ENCODE measurements at regions not wholly inside any gene's neighbourhood (a gene's known extent, or its start where the extent isn't known, plus 50 kb on each side); places are given as distances from the start of the nearest gene placed in this dataset.

DNA sequence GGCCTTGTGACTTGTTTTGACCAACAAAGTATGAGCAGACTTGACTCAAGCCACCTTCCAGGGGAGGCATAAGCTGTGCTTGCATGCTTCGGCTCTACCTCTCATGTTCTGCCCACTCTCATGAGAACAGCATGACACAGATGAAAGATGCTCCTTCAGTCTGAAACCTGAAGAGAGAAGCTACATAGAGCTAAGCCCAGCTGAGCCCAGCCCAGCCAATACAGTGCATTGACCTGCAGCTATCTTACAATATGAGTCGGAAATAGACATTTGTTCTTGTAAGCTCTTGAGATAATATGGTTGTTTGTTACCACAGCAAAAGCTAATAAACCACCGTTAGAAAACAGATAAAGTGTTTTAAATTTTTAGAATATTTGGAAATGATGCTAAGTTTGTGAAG, 426.7 kb upstream of the PKDCC start:
- H3K4me2 ChIP-seq (replicated peaks; ENCODE audit: extremely low read depth, low read length, poor library complexity, severe bottlenecking), result no peak overlapping the region
- DNase-seq, result no peak
- no peak overlapping the region for H3K4me3 ChIP-seq (replicated peaks in 1 of 3; ENCODE audit: low read depth in 2 of 3, low read length in 3 of 3)
- H3K79me2 ChIP-seq (ENCODE audit: insufficient read depth, low read length), result no peaks in the 10 kb centered on the region
- Mint-ChIP-seq H3K36me3 (no peaks in the 10 kb centered on the region), H3K4me3 (no peak overlapping the region), H3K4me1 (no peaks in the 10 kb centered on the region), H3K27me3 (ENCODE audit: low read depth in 3 of 3) (peaks cover 0 to 3% (median 0%) of the 10 kb centered on the region in 3 donors), H3K27ac (no peak overlapping the region), H3K9me3 (peaks cover 0 to 5% (median 0%) of the 10 kb centered on the region in 7 donors)
- TF ChIP-seq, protein P1, sequence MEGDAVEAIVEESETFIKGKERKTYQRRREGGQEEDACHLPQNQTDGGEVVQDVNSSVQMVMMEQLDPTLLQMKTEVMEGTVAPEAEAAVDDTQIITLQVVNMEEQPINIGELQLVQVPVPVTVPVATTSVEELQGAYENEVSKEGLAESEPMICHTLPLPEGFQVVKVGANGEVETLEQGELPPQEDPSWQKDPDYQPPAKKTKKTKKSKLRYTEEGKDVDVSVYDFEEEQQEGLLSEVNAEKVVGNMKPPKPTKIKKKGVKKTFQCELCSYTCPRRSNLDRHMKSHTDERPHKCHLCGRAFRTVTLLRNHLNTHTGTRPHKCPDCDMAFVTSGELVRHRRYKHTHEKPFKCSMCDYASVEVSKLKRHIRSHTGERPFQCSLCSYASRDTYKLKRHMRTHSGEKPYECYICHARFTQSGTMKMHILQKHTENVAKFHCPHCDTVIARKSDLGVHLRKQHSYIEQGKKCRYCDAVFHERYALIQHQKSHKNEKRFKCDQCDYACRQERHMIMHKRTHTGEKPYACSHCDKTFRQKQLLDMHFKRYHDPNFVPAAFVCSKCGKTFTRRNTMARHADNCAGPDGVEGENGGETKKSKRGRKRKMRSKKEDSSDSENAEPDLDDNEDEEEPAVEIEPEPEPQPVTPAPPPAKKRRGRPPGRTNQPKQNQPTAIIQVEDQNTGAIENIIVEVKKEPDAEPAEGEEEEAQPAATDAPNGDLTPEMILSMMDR (IDR thresholded peaks at IDR 0.05), result no peak
- no peaks in the 10 kb centered on the region for H3K27me3 ChIP-seq (ENCODE audit: control insufficient read depth in 2 of 2, insufficient read depth in 2 of 2, low read length in 2 of 2)
- no peaks in the 10 kb centered on the region for H3K9me3 ChIP-seq (replicated peaks in 1 of 2; ENCODE audit: control insufficient read depth in 1 of 2, insufficient read depth in 1 of 2, low read length in 2 of 2)
- no peaks in the 10 kb centered on the region for H3K36me3 ChIP-seq (replicated peaks in 1 of 2; ENCODE audit: control insufficient read depth in 1 of 2, insufficient read depth in 2 of 2, low read length in 2 of 2)
- H3K27ac ChIP-seq (ENCODE audit: low read depth in 1 of 2, low read length in 2 of 2), result no peak overlapping the region
- intact Hi-C loops (cut with micrococcal nuclease), result no loop called here
- no peak overlapping the region for H3K9ac ChIP-seq (ENCODE audit: insufficient read depth, low read length, poor library complexity, severe bottlenecking)
- H2AFZ ChIP-seq (ENCODE audit: insufficient read depth, low read depth, low read length, poor library complexity, severe bottlenecking), result no peak overlapping the region
- WGBS (ENCODE audit: insufficient coverage), result no CpG with 5 or more reads among the region's 3 CpGs
- H4K20me1 ChIP-seq (ENCODE audit: insufficient read depth, low read length), result no peaks in the 10 kb centered on the region
- H3K4me1 ChIP-seq (ENCODE audit: control insufficient read depth in 1 of 2, insufficient read depth in 2 of 2, low read length in 2 of 2), result no peaks in the 10 kb centered on the region

DNA sequence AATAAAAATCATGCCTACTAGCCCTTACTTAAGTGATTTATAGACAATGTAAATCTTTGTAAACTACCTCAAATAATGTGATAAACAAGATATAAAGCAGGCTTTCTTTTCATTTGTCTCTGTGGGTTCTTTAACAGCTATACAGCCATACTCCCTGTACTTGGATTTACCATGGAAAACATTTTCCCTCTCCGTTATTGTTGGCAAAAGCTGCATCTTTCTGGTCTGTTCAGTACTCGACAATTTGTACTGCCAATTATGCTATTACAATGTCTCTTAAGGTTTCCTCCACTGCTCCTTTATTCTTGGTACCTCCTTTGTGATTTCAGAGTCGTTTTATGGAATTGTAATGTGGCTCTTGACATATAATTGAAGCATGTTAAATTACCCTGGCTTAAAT, 426.3 kb upstream of the PKDCC start:
- Histone ChIP-seq H3K4me1 (ENCODE audit: control insufficient read depth in 1 of 2, insufficient read depth in 2 of 2, low read length in 2 of 2) (no peaks in the 10 kb centered on the region), H3K36me3 (replicated peaks in 1 of 2; ENCODE audit: control insufficient read depth in 1 of 2, insufficient read depth in 2 of 2, low read length in 2 of 2) (no peaks in the 10 kb centered on the region), H3K9ac (ENCODE audit: insufficient read depth, low read length, poor library complexity, severe bottlenecking) (no peak overlapping the region), H3K79me2 (ENCODE audit: insufficient read depth, low read length) (no peaks in the 10 kb centered on the region), H4K20me1 (ENCODE audit: insufficient read depth, low read length) (no peaks in the 10 kb centered on the region), H2AFZ (ENCODE audit: insufficient read depth, low read depth, low read length, poor library complexity, severe bottlenecking) (no peak overlapping the region), H3K4me3 (replicated peaks in 1 of 3; ENCODE audit: low read depth in 2 of 3, low read length in 3 of 3) (no peak overlapping the region), H3K9me3 (replicated peaks in 1 of 2; ENCODE audit: control insufficient read depth in 1 of 2, insufficient read depth in 1 of 2, low read length in 2 of 2) (no peaks in the 10 kb centered on the region), H3K27me3 (ENCODE audit: control insufficient read depth in 2 of 2, insufficient read depth in 2 of 2, low read length in 2 of 2) (no peaks in the 10 kb centered on the region), H3K27ac (ENCODE audit: low read depth in 1 of 2, low read length in 2 of 2) (no peak overlapping the region), H3K4me2 (replicated peaks; ENCODE audit: extremely low read depth, low read length, poor library complexity, severe bottlenecking) (no peak overlapping the region)
- 100% methylated on average over 1 of the region's 3 CpGs for WGBS (ENCODE audit: insufficient coverage)
- Mint-ChIP-seq H3K27ac (no peak overlapping the region), H3K4me1 (no peaks in the 10 kb centered on the region), H3K4me3 (no peak overlapping the region), H3K36me3 (no peaks in the 10 kb centered on the region), H3K27me3 (ENCODE audit: low read depth in 3 of 3) (peaks cover 0 to 3% (median 0%) of the 10 kb centered on the region in 3 donors), H3K9me3 (peaks cover 0 to 5% (median 0%) of the 10 kb centered on the region in 7 donors)
- intact Hi-C loops (cut with micrococcal nuclease), result no loop called here
- no peak for DNase-seq
- TF ChIP-seq, protein P1 (IDR thresholded peaks at IDR 0.05), result no peak
